HEK293T (cell line): ENCODE measurements at regions not wholly inside any gene's neighbourhood (a gene's known extent, or its start where the extent isn't known, plus 50 kb on each side); places are given as distances from the start of the nearest gene placed in this dataset.

Experiments
- SUZ12 ChIP-seq: fragments of 450-650 bp; IDR thresholded peaks from 2 replicates; pipeline ENCODE4 v1.6.1; 2016; ENCODE audit warnings: mild to moderate bottlenecking
- ZNF384 ChIP-seq: fragments of 450-650 bp; IDR thresholded peaks from 2 replicates; pipeline ENCODE4 v1.6.1; 2016

GRCh38 chr4:22959483-22959882 is 266.7 kb downstream of the GBA3 start:
- TF ChIP-seq ZNF384, result no peak
- TF ChIP-seq SUZ12, result no peak
